ENCODE measurements at regions not wholly inside any gene's neighbourhood (a gene's known extent, or its start where the extent isn't known, plus 50 kb on each side); places are given as distances from the start of the nearest gene placed in this dataset.

- TF ChIP-seq, protein P1, sequence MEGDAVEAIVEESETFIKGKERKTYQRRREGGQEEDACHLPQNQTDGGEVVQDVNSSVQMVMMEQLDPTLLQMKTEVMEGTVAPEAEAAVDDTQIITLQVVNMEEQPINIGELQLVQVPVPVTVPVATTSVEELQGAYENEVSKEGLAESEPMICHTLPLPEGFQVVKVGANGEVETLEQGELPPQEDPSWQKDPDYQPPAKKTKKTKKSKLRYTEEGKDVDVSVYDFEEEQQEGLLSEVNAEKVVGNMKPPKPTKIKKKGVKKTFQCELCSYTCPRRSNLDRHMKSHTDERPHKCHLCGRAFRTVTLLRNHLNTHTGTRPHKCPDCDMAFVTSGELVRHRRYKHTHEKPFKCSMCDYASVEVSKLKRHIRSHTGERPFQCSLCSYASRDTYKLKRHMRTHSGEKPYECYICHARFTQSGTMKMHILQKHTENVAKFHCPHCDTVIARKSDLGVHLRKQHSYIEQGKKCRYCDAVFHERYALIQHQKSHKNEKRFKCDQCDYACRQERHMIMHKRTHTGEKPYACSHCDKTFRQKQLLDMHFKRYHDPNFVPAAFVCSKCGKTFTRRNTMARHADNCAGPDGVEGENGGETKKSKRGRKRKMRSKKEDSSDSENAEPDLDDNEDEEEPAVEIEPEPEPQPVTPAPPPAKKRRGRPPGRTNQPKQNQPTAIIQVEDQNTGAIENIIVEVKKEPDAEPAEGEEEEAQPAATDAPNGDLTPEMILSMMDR (IDR thresholded peaks at IDR 0.05) = no peak
- TF ChIP-seq POLR2A (IDR thresholded peaks at IDR 0.05) = no peak
Measured at GRCh38 chr12:23141335-23141734, 516.4 kb downstream of the ETNK1 start.
